ENCODE measurements at regions not wholly inside any gene's neighbourhood (a gene's known extent, or its start where the extent isn't known, plus 50 kb on each side); places are given as distances from the start of the nearest gene placed in this dataset.

DNA sequence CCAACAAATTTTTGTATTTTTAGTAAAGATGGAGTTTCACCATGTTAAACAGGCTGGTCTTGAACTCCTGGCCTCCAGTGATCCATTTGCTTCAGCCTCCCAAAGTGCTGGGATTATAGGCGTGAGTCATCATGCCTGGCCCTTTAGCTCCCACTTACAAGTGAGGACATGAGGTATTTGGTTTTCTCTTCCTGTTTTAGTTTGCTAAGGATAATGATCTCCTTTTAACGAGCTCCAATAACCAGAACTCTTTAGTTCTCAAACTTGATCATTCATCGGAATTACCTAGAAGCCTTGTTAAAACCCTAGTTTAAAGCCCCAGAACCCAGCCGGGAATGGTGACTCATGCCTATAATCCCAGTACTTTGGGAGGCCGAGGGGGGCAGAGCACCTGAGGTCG, 481.4 kb downstream of the TYW1 start:
- Histone ChIP-seq H3K79me1 (ENCODE audit: low read depth, low read length) (no peaks in the 10 kb centered on the region), H4K5ac (ENCODE audit: insufficient read length, low read depth, low read length) (no peak overlapping the region), H3K4me3 (ENCODE audit: extremely low read depth in 1 of 4, insufficient read depth in 2 of 4, low read depth in 3 of 4, low read length in 4 of 4) (no peak overlapping the region), H3K56ac (replicated peaks; ENCODE audit: insufficient read length, low read depth, low read length) (no peak overlapping the region), H3K23me2 (ENCODE audit: low read depth, low read length) (peaks cover 9% of the 10 kb centered on the region; the same call in 1 of the 2 replicates), H2AK5ac (ENCODE audit: low read depth, low read length) (no peak overlapping the region), H3K27ac (ENCODE audit: low read depth, low read length) (no peak overlapping the region), H2AFZ (ENCODE audit: low read length) (no peak overlapping the region), H3K9ac (replicated peaks in 1 of 4; ENCODE audit: extremely low read depth in 1 of 4, low read depth in 3 of 4, low read length in 3 of 4) (no peak overlapping the region), H3K36me3 (ENCODE audit: control insufficient read depth in 2 of 4, insufficient read depth in 4 of 4, low read length in 3 of 4) (no peaks in the 10 kb centered on the region), H3K4me2 (ENCODE audit: insufficient read depth in 1 of 2, low read depth in 2 of 2, low read length in 2 of 2) (no peak overlapping the region), H3K4ac (replicated peaks; ENCODE audit: insufficient read length, low read depth, low read length) (no peak overlapping the region), H3K27me3 (replicated peaks in 1 of 4; ENCODE audit: control insufficient read depth in 3 of 4, extremely low read depth in 1 of 4, insufficient read depth in 3 of 4, low read length in 3 of 4) (no peaks in the 10 kb centered on the region), H3K18ac (ENCODE audit: extremely low read depth, low read length) (no peak overlapping the region), H3K14ac (ENCODE audit: insufficient read length) (no peak overlapping the region), H3K4me1 (replicated peaks in 1 of 4; ENCODE audit: control insufficient read depth in 3 of 4, insufficient read depth in 4 of 4, low read length in 3 of 4) (no peaks in the 10 kb centered on the region), H2BK20ac (ENCODE audit: low read length) (no peak overlapping the region), H3K79me2 (ENCODE audit: control insufficient read depth in 1 of 2, insufficient read depth in 2 of 2, low read length in 2 of 2) (no peaks in the 10 kb centered on the region), H2BK12ac (ENCODE audit: low read depth, low read length) (no peak overlapping the region), H4K91ac (replicated peaks; ENCODE audit: insufficient read length, low read length) (no peak overlapping the region), H4K8ac (ENCODE audit: extremely low read depth, insufficient read depth, low read length) (no peak overlapping the region), H2BK5ac (ENCODE audit: low read depth, low read length) (no peak overlapping the region), H4K20me1 (replicated peaks in 1 of 2; ENCODE audit: control insufficient read depth in 1 of 2, insufficient read depth in 2 of 2, low read length in 2 of 2) (peaks cover 0 to 5% of the 10 kb centered on the region in 2 experiments), H2BK15ac (ENCODE audit: low read length) (no peak overlapping the region), H3K9me3 (ENCODE audit: insufficient read depth in 2 of 2, low read depth in 1 of 2, low read length in 1 of 2) (peaks cover 0 to 6% of the 10 kb centered on the region in 2 experiments; a peak in 1 of 4 replicates), H2BK120ac (replicated peaks; ENCODE audit: low read depth, low read length) (no peak overlapping the region), H3K23ac (ENCODE audit: insufficient read length) (no peak overlapping the region)
- 82% methylated on average over 6 of the region's 6 CpGs; no CpG with 5 or more reads in 1 of the 2 experiments for WGBS, 2 experiments (ENCODE audit: extremely low coverage in 1 of 2, insufficient coverage in 1 of 2, insufficient read length in 1 of 2, insufficient replicate concordance in 2 of 2, low coverage in 1 of 2, low lambda C conversion rate in 2 of 2, missing lambda C conversion rate in 1 of 2)
- FAIRE-seq (no peak), DNase-seq (ENCODE audit: low read depth in 1 of 2, low spot score in 2 of 2) (no peak)
- ChIA-PET CTCF (ENCODE audit: partially characterized antibody) (no interaction called here), POLR2A (ENCODE audit: partially characterized antibody) (no interaction called here)
- no peak for TF ChIP-seq NANOG (IDR thresholded peaks at IDR 0.05; ENCODE audit: insufficient read depth, low read depth, low read length, poor library complexity, severe bottlenecking)
- TF ChIP-seq MAX (IDR thresholded peaks at IDR 0.05): no peak
- TF ChIP-seq TCF12 (IDR thresholded peaks at IDR 0.05; ENCODE audit: low read depth, low read length): no peak
- no peak for TF ChIP-seq NRF1 (IDR thresholded peaks at IDR 0.05; ENCODE audit: low read depth, low read length)
- no peak for TF ChIP-seq TAF1 (IDR thresholded peaks at IDR 0.05; ENCODE audit: low read depth, low read length)
- no peak for TF ChIP-seq BCL11A (IDR thresholded peaks at IDR 0.05; ENCODE audit: low read depth in 2 of 2, low read length in 2 of 2)
- no peak for TF ChIP-seq SIX5 (IDR thresholded peaks at IDR 0.05; ENCODE audit: low read depth, low read length)
- TF ChIP-seq TAF7 (optimal IDR thresholded peaks at IDR 0.05; ENCODE audit: borderline replicate concordance, low read depth, low read length): no peak
- TF ChIP-seq KDM4A (IDR thresholded peaks at IDR 0.05; ENCODE audit: low read depth, low read length, severe bottlenecking): no peak
- no peak for TF ChIP-seq PHF8 (conservative IDR thresholded peaks at IDR 0.05; ENCODE audit: low read depth, low read length)
- TF ChIP-seq TEAD4 (IDR thresholded peaks at IDR 0.05; ENCODE audit: low read depth, low read length): no peak
- no peak for TF ChIP-seq CTBP2 (IDR thresholded peaks at IDR 0.05; ENCODE audit: borderline replicate concordance, insufficient read depth, insufficient read length, low read length)
- TF ChIP-seq BACH1 (IDR thresholded peaks at IDR 0.05; ENCODE audit: low read length): no peak
- no peak for TF ChIP-seq HDAC2 (IDR thresholded peaks at IDR 0.05; ENCODE audit: borderline replicate concordance in 1 of 2, low read depth in 2 of 2, low read length in 2 of 2)
- no peak for TF ChIP-seq CBX8 (IDR thresholded peaks at IDR 0.05; ENCODE audit: borderline replicate concordance, low read depth, low read length)

All from H1 (cell line).